HEK293 (cell line): ENCODE measurements at regions not wholly inside any gene's neighbourhood (a gene's known extent, or its start where the extent isn't known, plus 50 kb on each side); places are given as distances from the start of the nearest gene placed in this dataset.

Experiments
- CTCF ChIA-PET: fragments of 350-600 bp; formaldehyde crosslinking; extraction: SDS; loops from one replicate; lab custom pipeline; 2021; ENCODE audit warnings: antibody characterized with exemption; lab: Yijun Ruan, JAX
- POLR2A ChIA-PET: fragments of 300-600 bp; formaldehyde crosslinking; extraction: SDS; loops from one replicate; lab custom pipeline; 2020; ENCODE audit warnings: antibody characterized with exemption, inconsistent platforms; lab: Yijun Ruan, JAX
- H3K27ac ChIP-seq: fragments of 200-500 bp; sonication (Bioruptor generic); 2 replicates; pipeline ENCODE4 v1.5.1; 2014; ENCODE audit warnings: low read depth, low read length, control low read depth, inconsistent platforms; ENCODE audit errors: extremely low read depth
- H3K36me3 ChIP-seq, 2 experiments: fragments of 200-500 bp in 1 of 2; sonication (Bioruptor generic) in 1 of 2; 1 replicate in 1 of 2; 2 replicates in 1 of 2; pipeline ENCODE4 v1.5.1; 2014 to 2017; ENCODE audit warnings: inconsistent platforms in 2 of 2, low read length in 2 of 2; ENCODE audit not compliant: control insufficient read depth in 2 of 2, insufficient read depth in 1 of 2
- H3K4me1 ChIP-seq: fragments of 200-500 bp; sonication (Bioruptor generic); 2 replicates; pipeline ENCODE4 v1.5.1; 2014; ENCODE audit warnings: mild to moderate bottlenecking, low read length, inconsistent platforms; ENCODE audit not compliant: control insufficient read depth, insufficient read depth
- H3K4me3 ChIP-seq: 2 replicates; pipeline ENCODE4 v1.5.1; 2011; ENCODE audit warnings: low read depth, mild to moderate bottlenecking, control low read depth, low read length, moderate library complexity
- H3K9me3 ChIP-seq: fragments of 200-500 bp; sonication (Bioruptor generic); 2 replicates; pipeline ENCODE4 v1.5.1; 2014; ENCODE audit warnings: low read depth, low read length, inconsistent platforms; ENCODE audit not compliant: control insufficient read depth, insufficient read depth
- HOXD13 ChIP-seq: sonication (generic); formaldehyde crosslinking; IDR thresholded peaks from 2 replicates; pipeline ENCODE4 v1.8.0; 2022; ENCODE audit warnings: missing genetic modification reagents, borderline replicate concordance
- MZF1 ChIP-seq: fragments of 450-650 bp; formaldehyde crosslinking; IDR thresholded peaks from 2 replicates; pipeline ENCODE4 v1.5.1; 2017; ENCODE audit warnings: missing biosample characterization, missing genetic modification characterization, borderline replicate concordance
- RBAK ChIP-seq: fragments of 450-650 bp; formaldehyde crosslinking; IDR thresholded peaks from 2 replicates; pipeline ENCODE4 v1.5.1; 2016; ENCODE audit warnings: missing biosample characterization, missing genetic modification characterization
- REPIN1 ChIP-seq: fragments of 450-650 bp; formaldehyde crosslinking; IDR thresholded peaks from 2 replicates; pipeline ENCODE4 v1.5.1; 2017; ENCODE audit warnings: missing biosample characterization, missing genetic modification characterization, low read depth
- SP2 ChIP-seq: fragments of 450-650 bp; formaldehyde crosslinking; IDR thresholded peaks from 2 replicates; pipeline ENCODE4 v1.5.1; 2016; ENCODE audit warnings: missing biosample characterization, missing genetic modification characterization
- TSHZ1 ChIP-seq: fragments of 450-650 bp; formaldehyde crosslinking; IDR thresholded peaks from 2 replicates; pipeline ENCODE4 v1.5.1; 2016; ENCODE audit warnings: missing biosample characterization, missing genetic modification characterization, borderline replicate concordance
- ZBTB20 ChIP-seq: fragments of 450-650 bp; formaldehyde crosslinking; IDR thresholded peaks from 2 replicates; pipeline ENCODE4 v1.5.1; 2016; ENCODE audit warnings: missing biosample characterization, missing genetic modification characterization
- ZFP69B ChIP-seq: fragments of 450-650 bp; formaldehyde crosslinking; IDR thresholded peaks from 2 replicates; pipeline ENCODE4 v1.5.1; 2016; ENCODE audit warnings: missing biosample characterization, missing genetic modification characterization
- ZNF16 ChIP-seq: fragments of 450-650 bp; formaldehyde crosslinking; IDR thresholded peaks from 2 replicates; pipeline ENCODE4 v1.5.1; 2016; ENCODE audit warnings: low read depth, missing biosample characterization, missing genetic modification characterization
- ZNF280D ChIP-seq: fragments of 450-650 bp; formaldehyde crosslinking; IDR thresholded peaks from 2 replicates; pipeline ENCODE4 v1.5.1; 2016; ENCODE audit warnings: missing biosample characterization, missing genetic modification characterization
- ZNF624 ChIP-seq: fragments of 450-650 bp; formaldehyde crosslinking; IDR thresholded peaks from 2 replicates; pipeline ENCODE4 v1.5.1; 2017; ENCODE audit warnings: missing biosample characterization, missing genetic modification characterization
- ZNF639 ChIP-seq: fragments of 450-650 bp; formaldehyde crosslinking; IDR thresholded peaks from 2 replicates; pipeline ENCODE4 v1.5.1; 2016; ENCODE audit warnings: missing biosample characterization, missing genetic modification characterization
- ZNF645 ChIP-seq: fragments of 450-650 bp; formaldehyde crosslinking; IDR thresholded peaks from 2 replicates; pipeline ENCODE4; 2016; ENCODE audit warnings: missing biosample characterization, missing genetic modification characterization
- ZNF654 ChIP-seq: fragments of 450-650 bp; formaldehyde crosslinking; IDR thresholded peaks from 2 replicates; pipeline ENCODE4 v1.5.1; 2016; ENCODE audit warnings: low read depth, missing biosample characterization, missing genetic modification characterization
- ZNF785 ChIP-seq: fragments of 450-650 bp; formaldehyde crosslinking; IDR thresholded peaks from 2 replicates; pipeline ENCODE4 v1.5.1; 2016; ENCODE audit warnings: missing biosample characterization, missing genetic modification characterization
- ZSCAN4 ChIP-seq: fragments of 450-650 bp; formaldehyde crosslinking; IDR thresholded peaks from 2 replicates; pipeline ENCODE4 v1.5.1; 2017; ENCODE audit warnings: missing biosample characterization, missing genetic modification characterization

GRCh38 chr1:5343256-5344020, 648.8 kb downstream of the NPHP4 start:
- no peak overlapping the region for H3K27ac ChIP-seq
- ChIA-PET POLR2A (no interaction called here), CTCF (no interaction called here)
- no peaks in the 10 kb centered on the region for H3K36me3 ChIP-seq
- H3K4me1 ChIP-seq, result no peaks in the 10 kb centered on the region
- TF ChIP-seq ZBTB20 (no peak), SP2 (no peak), ZNF639 (tag by site-specific recombination) (no peak), ZNF624 (tag by site-specific recombination) (no peak), ZFP69B (no peak), ZNF16 (no peak), ZNF280D (tag by site-specific recombination) (no peak), RBAK (no peak), ZSCAN4 (no peak), MZF1 (tag by site-specific recombination) (no peak), ZNF785 (no peak), ZNF654 (tag by site-specific recombination) (no peak), TSHZ1 (tag by site-specific recombination) (no peak), REPIN1 (tag by site-specific recombination) (no peak), ZNF645 (tag by site-specific recombination) (no peak), HOXD13 (CRISPR knock-in tag) (no peak)
- no peak overlapping the region for H3K4me3 ChIP-seq
- H3K9me3 ChIP-seq, result no peaks in the 10 kb centered on the region
